Activated CD4-positive, alpha-beta T cell treated with anti-CD3 and anti-CD28 coated beads, Interleukin-2, amount 50 U/mL, for 48 hours (primary cell): ENCODE measurements at regions not wholly inside any gene's neighbourhood (a gene's known extent, or its start where the extent isn't known, plus 50 kb on each side); places are given as distances from the start of the nearest gene placed in this dataset.
A peak's percentile ranks its signal among the peaks of the same experiment; 100 is the strongest.

Experiments
- DNase-seq, 2 experiments: peaks; one replicate each; pipeline ENCODE4 v3.0.0-alpha.2; 2020

DNA sequence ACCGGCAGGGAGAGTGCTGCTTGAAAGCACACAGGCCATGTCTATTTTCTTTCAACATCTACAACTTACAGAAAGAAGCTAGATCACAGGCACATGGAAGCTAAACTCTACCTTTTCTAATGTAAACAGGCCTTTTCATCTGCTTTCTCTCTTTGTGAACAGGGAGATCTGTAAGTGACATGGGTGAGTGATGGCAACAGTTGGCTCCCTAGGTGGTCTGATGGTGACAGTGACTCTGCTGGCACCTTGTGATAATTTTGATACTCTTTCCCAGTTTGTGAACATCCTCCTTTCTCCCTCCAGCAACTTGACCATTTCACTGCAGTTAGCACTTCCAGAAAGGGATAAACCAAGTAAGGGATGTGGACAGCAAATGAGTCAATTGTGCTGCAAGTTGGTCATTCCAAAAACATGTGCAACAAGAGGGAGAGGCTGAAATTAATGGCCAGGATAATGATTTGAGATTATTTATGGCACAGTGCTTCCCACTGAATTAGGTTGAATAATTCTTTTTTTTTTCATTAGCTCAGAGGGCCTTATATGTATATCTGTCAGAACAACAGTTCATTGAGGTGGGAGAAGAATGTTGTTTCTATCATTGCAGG lies 89.5 kb downstream of the XCL2 start:
- no peak for DNase-seq

GRCh38 chr1:168453056-168453455 lies 90.7 kb downstream of the XCL2 start:
- DNase-seq = no peak

DNA sequence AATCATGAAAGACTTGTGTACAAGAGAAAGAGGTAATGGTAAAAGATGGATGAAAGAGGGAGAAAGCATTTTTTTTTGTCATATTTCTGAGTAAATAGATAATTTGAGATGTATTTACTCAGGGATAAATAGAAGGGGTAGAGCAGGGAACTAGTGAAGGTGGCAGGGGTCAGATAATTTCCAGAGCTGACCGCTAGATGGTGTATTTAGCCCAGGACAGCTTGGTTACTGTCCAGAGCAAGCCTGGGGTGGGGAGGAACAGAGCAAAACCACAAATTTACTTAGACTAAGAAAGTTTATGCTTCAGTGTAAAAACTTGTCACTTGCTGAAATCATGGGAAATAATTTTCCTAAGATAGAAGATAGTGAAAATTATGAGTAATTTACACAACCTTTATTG lies 91.5 kb downstream of the XCL2 start:
- DNase-seq = no peak

- no peak for DNase-seq
These were observed 95.9 kb downstream of the XCL2 start for GRCh38 chr1:168447871-168448270.

DNA sequence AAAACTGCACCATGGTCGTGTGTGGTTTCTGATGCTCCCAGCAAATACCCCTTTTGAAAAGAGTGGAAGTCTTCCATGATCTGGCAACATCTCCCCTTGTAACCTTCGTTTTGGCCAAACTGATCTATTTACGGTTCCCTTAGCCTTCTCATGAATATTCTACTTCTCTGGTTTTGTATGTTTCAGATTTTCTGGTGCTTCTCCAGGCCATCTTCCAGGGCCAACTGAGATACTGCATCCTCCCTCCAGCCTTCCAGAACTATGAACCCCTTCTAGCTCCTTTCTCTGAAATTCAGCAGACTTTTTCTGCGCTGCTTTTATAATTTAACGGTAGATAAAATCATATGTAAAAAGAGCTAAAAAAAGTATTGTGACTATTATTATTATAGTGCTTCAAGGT lies 97.7 kb downstream of the XCL2 start:
- DNase-seq = no peak

DNA sequence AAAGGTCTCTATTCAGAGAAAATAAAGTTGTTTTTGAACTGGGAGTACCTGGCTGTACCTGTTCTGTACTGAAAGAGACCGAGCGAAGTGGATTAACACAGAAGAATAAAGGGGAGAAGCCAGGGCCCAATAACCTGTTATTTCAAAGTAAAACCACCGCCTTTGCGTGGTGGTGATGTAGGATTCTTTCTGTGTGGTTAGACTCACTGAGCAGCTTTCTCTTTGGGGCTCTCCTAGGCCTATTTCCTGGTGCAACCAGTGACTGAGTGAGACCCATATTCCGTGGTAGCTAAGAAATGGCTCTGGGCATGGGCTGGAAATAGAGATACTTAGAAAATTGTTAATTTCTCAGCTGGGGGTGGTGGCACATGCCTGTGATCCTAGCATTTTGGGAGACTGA lies 99.9 kb downstream of the XCL2 start:
- DNase-seq = peak in 1 of 2 experiments; percentile 17

DNA sequence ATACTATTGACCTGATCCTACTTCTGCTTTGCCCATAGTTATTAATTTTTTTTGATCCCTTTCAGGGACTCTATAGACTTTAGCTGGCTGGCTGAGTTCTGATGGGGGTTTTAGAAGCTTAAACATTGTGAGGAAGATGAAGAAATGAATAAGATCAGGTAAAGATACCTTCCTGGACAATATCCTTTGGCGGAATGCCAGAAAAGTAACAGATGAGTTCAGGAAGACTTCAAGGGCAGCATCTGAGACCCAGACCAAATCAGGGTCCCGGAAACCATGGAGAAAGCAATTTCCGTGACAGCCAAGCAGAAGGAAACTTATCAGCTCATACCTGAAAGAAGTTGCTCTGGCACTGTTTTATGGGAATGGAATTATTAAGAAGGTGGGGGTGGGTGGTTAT lies 100.4 kb downstream of the XCL2 start:
- no peak for DNase-seq

DNA sequence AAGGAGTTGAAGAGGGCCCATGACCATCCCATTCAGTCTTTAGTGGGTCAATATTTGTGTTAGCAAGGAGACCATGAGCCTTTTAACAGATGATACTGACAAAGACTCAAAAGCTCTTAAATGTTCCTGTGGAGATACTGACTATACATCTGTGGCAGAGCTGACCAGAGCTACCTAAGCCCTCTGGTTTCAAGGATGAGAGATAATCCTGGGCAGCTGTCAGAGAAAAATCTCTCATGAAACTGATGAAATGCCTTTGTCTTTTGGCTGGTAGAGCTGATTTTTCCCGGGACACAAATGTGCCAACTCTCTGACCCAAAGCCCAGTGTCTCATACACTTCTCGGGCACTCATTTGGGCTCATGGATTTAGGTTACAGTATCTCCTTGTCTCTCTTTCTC lies 100.9 kb downstream of the XCL2 start:
- no peak for DNase-seq

DNA sequence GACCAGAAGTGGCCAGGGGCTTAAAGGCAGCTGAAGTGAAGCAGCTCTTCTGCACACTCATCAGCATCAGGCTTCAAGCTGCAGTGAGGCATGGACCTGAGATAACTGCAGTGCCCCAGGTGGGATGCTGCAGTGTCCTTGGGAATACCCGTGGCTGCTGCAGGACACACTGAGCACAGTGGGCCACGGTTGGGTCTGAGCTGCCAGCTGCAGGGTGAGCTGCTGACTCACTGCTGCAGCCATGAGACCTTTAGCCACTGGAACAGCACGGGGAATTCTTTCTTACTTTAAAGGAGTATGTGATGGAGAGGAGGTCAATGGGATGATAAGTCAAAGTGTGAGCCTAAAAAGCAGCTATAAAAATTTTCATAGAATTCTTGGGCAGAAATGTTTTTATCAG lies 102.1 kb downstream of the XCL2 start:
- DNase-seq = no peak

GRCh38 chr1:168439456-168440375 lies 104.1 kb downstream of the XCL2 start:
- DNase-seq = peak; percentile 75 to 83

GRCh38 chr1:168438626-168439025 lies 105.2 kb downstream of the XCL2 start:
- DNase-seq = no peak

DNA sequence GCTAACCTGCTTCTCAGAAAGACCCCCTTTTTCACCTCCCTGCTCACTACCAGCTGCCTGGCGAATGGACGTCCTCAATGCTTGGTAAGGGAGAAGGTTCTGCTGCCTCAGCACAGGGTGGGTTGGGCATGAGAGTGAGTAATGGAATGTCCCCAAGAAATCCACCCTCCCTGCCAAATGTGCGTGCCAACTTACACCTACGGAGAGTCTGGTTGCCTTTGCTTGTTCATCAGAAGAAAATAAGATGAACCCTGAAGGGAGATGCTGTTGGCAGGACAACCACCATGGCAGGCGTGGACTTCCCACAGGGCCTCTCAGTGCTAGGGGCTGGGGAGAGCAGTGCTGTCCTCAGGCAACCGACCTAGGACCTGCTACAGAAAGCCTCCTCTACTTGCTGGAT lies 106.0 kb downstream of the XCL2 start:
- no peak for DNase-seq

DNA sequence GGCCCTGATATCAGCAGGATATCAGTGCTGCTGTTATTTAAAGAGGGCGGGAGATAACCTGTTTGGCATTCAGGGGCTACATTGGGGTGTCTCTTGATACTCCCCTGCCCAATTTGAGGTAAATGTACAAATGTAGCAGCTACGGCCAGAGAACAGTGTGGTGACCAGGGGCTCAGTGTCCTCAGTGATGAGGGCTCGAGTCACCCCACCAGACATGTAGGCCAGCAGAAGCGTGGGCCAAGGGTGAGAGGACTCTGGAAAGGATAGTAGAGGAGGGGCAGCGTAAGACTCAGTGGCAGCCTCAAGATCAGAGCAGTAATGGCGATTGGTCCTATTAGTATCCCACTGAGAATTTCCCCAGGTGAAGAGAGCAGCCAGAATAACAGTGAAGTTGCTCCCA lies 108.4 kb downstream of the XCL2 start:
- no peak for DNase-seq

DNA sequence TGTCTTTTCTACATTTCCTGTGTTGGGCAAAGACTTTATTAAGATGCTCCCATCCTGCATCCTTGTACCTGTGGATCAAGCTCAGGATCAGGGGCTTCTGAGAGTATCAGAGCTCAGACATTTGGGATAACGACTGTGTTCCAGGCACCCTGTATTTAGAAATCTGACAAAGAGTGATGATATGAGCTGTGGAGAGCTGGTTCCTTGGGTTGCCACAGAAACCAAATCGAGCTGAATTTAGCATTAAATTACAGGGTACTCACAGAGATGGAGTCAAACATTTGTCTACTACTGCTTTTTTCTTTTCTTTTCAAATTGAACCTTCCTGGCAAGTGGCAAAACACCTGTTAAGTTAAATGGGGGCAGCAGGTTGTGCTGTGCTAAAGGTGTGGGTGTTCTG lies 110.6 kb downstream of the XCL2 start:
- DNase-seq = no peak

- DNase-seq = no peak
These were observed 111.9 kb downstream of the XCL2 start for GRCh38 chr1:168431882-168432281.

GRCh38 chr1:168430321-168430720 lies 113.5 kb downstream of the XCL2 start:
- DNase-seq = no peak

DNA sequence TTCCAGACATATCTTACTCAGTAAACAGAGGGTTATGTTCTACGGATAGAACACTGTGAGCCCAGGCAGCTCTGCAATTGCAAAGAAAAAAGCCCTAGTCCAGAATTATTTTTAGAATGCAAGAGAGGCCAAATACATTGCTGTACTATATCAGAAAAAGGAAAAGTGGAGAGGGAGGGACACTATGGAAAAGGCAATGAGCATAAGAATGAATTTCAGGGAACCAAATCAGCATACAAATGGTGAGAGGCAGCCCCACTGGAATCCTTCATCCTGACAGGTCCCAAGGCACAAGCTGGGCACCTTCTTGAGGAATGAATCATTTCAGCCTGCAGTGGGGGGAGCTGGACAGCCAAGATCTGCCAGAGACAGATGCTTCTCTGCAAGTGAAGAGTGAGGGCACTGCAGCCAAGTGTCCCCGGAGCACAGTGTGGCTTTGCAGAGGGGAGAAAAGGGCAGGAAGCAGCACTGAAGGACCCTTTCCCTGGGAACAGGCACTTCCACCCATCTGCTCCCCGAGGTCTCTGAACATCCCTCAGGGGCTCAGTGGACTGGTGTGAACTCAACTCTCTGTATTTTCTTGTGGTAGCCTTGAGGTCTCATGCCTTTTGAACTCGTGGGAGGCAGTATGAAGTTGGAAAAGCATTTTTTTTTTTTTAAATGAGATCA lies 115.6 kb downstream of the XCL2 start:
- DNase-seq = no peak

- DNase-seq = no peak
These were observed 116.7 kb downstream of the XCL2 start for GRCh38 chr1:168427051-168427450.

- DNase-seq = no peak
These were observed 119.5 kb downstream of the XCL2 start for GRCh38 chr1:168424281-168424680.

DNA sequence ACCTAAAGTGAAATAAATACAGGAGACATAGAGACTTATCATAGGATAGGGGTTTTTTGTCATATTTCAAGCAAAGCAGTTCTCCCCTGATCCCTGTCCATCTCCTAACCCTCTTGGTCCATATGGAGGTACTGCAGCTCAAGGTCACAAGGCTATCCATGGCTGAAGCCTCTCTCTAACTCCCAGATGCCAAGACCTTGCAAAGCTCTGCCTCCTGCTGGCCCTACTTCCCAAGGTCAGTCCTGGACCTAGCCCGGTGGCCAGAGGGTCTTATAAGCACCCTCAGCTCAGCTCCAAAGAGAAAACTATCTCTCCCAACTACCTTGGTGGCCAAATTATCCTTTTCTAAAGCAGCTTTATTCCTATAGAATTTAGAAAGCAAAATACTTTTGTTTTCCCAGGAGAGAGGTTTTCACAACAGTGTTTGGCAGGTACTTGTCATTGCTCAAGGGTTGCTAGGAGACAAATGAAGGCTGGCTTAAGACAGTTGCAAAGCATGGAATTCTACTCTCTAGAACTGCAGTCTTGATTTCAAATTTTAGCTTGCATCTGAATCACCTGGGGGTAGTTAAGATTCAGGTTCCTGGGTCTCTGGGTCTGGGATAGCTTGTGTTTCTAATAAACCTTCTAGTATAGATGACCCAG lies 121.5 kb downstream of the XCL2 start:
- DNase-seq = no peak

DNA sequence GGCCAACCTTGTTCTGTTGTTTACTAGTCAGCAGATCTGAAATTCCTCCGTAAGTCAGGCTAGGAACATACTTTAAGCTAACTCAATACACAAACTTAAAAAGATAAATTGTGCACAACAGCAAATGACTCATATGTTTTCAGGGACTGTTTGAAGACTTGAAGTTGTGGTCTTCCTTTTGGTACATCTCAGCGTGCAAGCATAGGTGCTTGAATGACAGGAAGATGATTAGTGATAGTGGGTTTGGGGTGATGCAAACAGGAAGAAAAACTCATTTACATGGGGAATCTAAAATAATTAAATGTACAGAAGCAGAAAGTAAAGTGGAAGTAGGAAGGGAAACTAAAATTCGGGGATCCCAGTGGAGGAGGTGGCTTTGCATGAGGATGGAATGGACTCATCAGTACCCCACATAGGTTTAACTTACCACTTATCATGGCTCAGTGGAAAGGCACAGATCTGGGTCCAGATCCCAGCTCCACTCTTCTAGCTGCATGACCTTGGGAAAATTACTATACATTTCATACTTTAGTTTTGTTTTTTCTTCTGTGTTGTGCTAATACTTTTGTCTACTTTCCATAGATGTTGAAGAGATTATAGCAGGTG lies 122.3 kb downstream of the XCL2 start:
- DNase-seq = no peak

- DNase-seq = no peak
These were observed 123.6 kb downstream of the XCL2 start for GRCh38 chr1:168420177-168420576.

GRCh38 chr1:168419736-168420135 lies 124.1 kb downstream of the XCL2 start:
- no peak for DNase-seq
